Effector memory CD8-positive, alpha-beta T cell (primary cell): ENCODE measurements at regions not wholly inside any gene's neighbourhood (a gene's known extent, or its start where the extent isn't known, plus 50 kb on each side); places are given as distances from the start of the nearest gene placed in this dataset.

Source experiments
- ATAC-seq: fragments of 150-1000 bp; cut with Tn5 transposase; replicated peaks from 2 replicates; pipeline ENCODE4 v1.10.0; 2021; ENCODE audit warnings: mild to moderate bottlenecking, moderate library complexity
- DNase-seq, 3 experiments: peaks; one replicate each; pipeline ENCODE4 v3.0.0; 2021
- H3K27ac Mint-ChIP-seq, 2 donors: one replicate each; pipeline ENCODE4 v1.8.0; 2022; ENCODE audit warnings: mild to moderate bottlenecking in 2 of 2, mixed read lengths in 2 of 2, moderate library complexity in 2 of 2
- H3K27me3 Mint-ChIP-seq, 2 donors: one replicate each; pipeline ENCODE4 v1.8.0; 2022; ENCODE audit warnings: mixed read lengths in 2 of 2
- H3K36me3 Mint-ChIP-seq: one replicate; pipeline ENCODE4 v1.8.0; 2022; ENCODE audit warnings: mild to moderate bottlenecking, moderate library complexity, mixed read lengths; ENCODE audit not compliant: insufficient read depth
- H3K4me1 Mint-ChIP-seq, 2 donors: one replicate each; pipeline ENCODE4 v1.8.0; 2022; ENCODE audit warnings: low read depth in 2 of 2, mixed read lengths in 2 of 2
- H3K4me3 Mint-ChIP-seq, 2 donors: one replicate each; pipeline ENCODE4 v1.8.0; 2022; ENCODE audit warnings: mild to moderate bottlenecking in 2 of 2, mixed read lengths in 2 of 2, moderate library complexity in 2 of 2
- H3K9me3 Mint-ChIP-seq, 2 donors: one replicate each; pipeline ENCODE4 v1.8.0; 2022; ENCODE audit warnings: mixed read lengths in 2 of 2

DNA sequence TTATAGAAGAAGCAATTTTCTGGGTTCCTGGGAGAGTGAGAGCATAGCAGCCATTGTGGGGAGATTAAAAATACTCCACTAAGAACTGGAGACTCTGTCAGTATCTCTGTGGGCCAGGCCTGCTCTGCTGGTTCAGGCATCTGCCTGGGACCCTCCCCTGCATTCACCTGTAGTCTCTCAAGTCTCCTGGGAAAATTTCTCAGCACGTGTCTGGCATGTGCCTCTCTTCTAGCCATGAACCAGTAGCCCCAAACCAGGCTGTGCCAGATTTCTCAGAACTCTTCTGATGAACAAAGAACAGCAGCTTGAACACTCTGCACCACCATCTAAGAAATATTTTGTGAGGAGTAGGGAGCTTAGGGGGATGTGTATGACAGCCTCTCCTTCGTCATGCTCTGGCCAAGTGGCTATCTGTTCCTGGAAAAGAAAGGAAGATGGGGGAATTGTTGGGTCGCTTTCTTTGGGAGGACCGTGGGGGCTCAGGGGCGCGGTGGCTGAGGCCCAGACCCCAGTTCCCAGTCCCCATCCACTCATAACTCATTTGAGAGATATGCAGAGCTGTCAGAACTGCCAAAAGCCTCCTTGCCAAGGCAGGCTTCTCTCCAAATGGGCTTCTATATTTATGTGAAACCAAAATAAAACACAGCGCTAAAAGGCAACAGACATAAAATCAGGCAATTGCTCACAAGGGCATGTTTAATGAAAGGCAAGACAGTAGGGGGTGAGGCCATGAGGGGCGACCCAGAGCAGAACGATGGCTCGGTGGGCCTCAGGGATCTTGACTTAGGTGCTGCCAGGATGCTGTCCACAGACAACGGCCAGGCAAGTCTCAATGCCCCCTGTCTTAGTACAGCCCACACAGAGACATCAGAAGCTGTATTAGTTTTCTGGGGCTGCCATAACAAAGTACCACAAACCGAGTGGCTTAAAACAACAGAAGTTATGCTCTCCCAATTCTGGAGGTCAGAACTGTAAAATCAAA is 114.7 kb upstream of the TNP1 start:
- Mint-ChIP-seq H3K9me3 (no peaks in the 10 kb centered on the region), H3K4me1 (no peaks in the 10 kb centered on the region), H3K27ac (no peak overlapping the region), H3K36me3 (no peaks in the 10 kb centered on the region), H3K27me3 (no peaks in the 10 kb centered on the region), H3K4me3 (no peak overlapping the region)
- no peak for ATAC-seq
- no peak for DNase-seq

DNA sequence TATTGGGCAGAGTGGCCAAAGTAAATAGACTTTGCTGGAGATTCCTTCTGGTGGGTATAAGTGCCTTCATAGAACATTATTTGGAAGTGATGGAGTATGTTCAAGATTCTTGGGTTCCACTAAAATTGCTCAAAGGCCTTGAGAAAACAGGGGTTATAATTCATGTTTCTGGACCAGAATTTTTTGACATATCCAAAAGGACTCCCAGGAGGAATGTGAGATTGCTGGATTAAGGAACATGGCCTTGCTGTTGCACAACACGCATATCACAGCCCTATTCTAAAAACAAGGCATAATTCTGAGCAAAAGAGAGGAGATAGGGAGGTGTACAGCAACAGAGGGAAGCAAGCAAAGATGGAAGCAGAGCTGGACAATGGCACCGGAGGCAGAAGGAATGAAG is 111.7 kb upstream of the TNP1 start:
- no peak overlapping the region for H3K27ac Mint-ChIP-seq

DNA sequence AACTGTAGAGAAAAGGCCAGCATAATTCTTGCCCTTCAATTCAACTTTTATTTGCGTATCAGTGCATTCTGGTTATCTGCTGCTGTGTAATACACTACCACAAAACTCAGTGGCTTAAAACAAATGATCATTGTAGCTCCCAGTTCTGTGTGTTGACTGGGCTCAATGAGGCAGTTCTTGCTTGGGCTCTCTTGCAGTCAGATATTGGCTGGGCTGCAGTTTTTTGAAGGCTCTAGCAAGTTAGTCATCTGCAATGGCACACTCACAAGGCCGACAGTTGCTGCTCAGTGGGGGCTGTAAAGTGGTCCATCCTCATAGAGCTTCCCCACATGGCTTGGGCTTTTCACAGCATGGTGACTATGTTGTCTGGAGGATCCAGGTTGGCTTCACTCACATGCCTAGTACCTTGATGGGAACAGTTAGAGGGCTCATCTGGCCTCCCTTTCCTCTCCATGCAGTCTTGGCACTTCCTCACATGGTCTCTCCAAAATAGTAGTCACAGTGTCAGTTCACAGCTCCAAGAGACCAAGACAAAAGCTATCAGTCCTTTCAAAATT is 110.6 kb upstream of the TNP1 start:
- H3K4me1 Mint-ChIP-seq = no peaks in the 10 kb centered on the region
- no peaks in the 10 kb centered on the region for H3K36me3 Mint-ChIP-seq
- ATAC-seq (no peak), DNase-seq (no peak)
- H3K27me3 Mint-ChIP-seq = peaks cover 12 to 14% of the 10 kb centered on the region in 2 donors
- H3K9me3 Mint-ChIP-seq = peaks cover 0 to 13% of the 10 kb centered on the region in 2 donors
- H3K27ac Mint-ChIP-seq = no peak overlapping the region
- no peak overlapping the region for H3K4me3 Mint-ChIP-seq

More for the DNA sequence above, 111.7 kb upstream of the TNP1 start:
- H3K27me3 Mint-ChIP-seq = peaks cover 12 to 14% of the 10 kb centered on the region in 2 donors
- no peaks in the 10 kb centered on the region for H3K4me1 Mint-ChIP-seq
- H3K36me3 Mint-ChIP-seq = no peaks in the 10 kb centered on the region
- no peak overlapping the region for H3K4me3 Mint-ChIP-seq
- ATAC-seq (no peak), DNase-seq (no peak)
- peaks cover 0 to 13% of the 10 kb centered on the region in 2 donors for H3K9me3 Mint-ChIP-seq

DNA sequence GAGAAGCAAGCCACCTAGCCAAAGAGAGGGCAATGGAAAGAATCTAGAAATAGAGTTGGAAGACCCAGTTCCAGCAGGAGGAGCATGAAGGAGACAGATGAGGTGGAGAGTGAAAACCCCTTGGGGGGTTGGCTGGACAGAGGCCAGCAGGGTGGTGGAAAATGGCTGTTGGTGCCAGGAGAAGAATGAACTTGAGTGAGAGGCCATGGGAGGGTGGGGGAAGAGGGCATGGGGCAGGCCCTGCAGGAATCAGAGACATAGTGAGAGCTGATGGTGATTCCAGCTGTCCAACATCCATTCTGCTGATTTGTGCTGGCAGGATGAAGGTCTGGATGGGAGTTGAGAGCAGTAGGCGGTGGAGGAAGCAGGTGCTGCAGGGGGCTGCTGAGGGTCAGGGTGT is 108.0 kb upstream of the TNP1 start:
- Mint-ChIP-seq H3K36me3 (no peaks in the 10 kb centered on the region), H3K27ac (no peak overlapping the region), H3K27me3 (peaks cover 12 to 14% of the 10 kb centered on the region in 2 donors), H3K4me3 (no peak overlapping the region), H3K9me3 (peaks cover 0 to 13% of the 10 kb centered on the region in 2 donors), H3K4me1 (no peaks in the 10 kb centered on the region)
- no peak for DNase-seq
- ATAC-seq = no peak

DNA sequence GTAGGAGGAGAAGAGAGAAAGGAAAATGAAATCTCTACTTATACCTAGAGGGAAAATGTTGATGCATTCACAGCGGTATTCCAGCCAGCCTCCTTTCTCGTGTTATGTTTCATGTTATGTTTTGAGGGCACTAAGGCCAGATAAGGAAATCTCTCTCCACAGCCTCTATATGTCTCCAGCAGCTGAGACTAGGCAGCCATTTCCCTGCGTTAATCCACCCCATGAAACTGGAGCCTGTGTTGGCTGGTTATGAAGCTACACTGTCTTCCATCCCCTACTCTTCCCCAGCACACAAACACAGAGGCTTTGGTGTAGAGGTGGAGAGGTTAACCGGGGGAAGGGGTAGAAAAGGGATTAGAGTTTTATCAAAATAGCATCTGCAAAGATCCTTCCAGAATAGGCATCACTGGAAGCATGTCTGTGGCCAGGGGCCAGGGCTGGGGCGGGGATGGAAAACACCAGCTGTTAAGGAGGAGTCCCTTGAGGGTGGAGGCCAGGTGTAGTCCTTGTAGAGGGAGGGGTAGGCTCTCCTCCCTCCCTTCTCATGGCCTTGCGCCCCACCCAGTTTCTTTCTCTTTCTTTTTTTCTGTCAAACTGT is 100.9 kb upstream of the TNP1 start:
- DNase-seq (no peak), ATAC-seq (no peak)
- H3K9me3 Mint-ChIP-seq = peaks cover 0 to 2% of the 10 kb centered on the region in 2 donors
- no peaks in the 10 kb centered on the region for H3K36me3 Mint-ChIP-seq
- no peaks in the 10 kb centered on the region for H3K27me3 Mint-ChIP-seq
- no peak overlapping the region for H3K27ac Mint-ChIP-seq
- H3K4me1 Mint-ChIP-seq = no peaks in the 10 kb centered on the region
- no peak overlapping the region for H3K4me3 Mint-ChIP-seq

DNA sequence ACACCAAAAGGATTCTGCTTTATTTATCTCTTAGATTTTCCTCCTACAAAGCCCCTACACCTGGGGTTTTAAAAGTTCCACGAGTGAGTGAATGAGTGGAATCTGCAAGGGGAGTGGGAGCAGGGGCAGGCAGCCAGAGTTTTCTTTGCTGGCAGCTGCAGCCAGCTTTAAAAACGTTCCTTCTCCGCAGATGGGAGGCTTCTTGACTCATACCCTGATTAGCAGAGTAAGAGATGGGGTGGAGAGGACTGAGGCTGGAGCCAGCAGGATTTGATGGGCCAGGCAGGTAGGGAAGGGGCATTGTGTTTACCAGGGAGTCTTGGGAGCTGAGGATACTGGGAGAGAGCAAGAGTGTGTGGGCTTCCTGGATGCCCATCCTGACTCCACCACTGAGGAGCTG is 99.6 kb upstream of the TNP1 start:
- DNase-seq = no peak
- ATAC-seq = no peak
- Mint-ChIP-seq H3K4me3 (no peak overlapping the region), H3K27ac (no peak overlapping the region), H3K36me3 (no peaks in the 10 kb centered on the region), H3K27me3 (no peaks in the 10 kb centered on the region), H3K9me3 (peaks cover 0 to 6% of the 10 kb centered on the region in 2 donors), H3K4me1 (no peaks in the 10 kb centered on the region)

DNA sequence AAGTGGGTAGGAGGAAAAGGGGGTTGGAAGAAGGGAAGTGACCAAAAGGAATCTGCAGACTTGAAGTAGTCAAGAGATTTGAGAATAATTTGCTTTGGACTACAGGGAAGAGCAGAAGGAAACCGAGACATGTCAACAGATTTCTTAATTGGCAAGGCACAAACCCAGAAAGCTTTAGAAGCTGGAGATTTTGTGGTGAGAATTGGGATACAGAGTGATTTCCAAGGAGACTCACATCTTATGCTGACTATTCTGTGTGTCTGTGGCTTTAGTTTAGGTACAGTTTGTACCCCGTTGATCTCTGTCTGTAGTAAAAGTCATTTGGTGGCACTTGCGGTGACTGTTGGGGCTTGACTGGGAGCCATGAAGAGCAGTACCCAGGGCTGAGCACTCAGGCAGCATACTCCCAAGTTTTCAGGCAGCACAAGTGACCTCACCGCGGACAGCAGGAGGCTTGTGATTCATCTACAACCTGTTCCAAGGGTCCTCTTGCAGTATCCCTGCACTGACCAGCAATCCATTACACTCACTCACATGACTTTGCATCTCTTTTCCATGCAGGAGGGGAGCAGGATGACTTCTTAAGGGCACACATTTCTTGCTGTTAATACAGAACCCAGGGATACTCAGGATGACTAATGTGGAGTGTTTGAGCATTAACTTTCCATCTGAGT is 97.1 kb upstream of the TNP1 start:
- H3K4me1 Mint-ChIP-seq = no peaks in the 10 kb centered on the region

DNA sequence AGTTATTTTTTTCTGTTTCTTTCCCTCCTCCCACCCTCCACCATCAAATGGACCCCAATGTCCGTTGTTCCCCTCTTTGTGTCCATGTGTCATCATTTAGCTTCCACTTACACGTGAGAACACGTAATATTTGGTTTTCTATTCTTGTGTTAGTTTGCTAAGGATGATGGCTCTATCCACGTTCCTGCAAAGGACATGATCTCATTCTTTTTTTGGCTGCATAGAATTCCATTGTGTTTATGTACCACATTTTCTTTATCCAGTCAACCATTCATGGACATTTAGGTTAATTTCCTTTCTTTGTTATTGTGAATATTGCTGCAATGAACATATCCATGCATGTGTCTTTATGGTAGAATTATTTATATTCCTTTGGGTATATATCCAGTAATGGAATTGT is 91.3 kb upstream of the TNP1 start:
- Mint-ChIP-seq H3K27me3 (no peaks in the 10 kb centered on the region), H3K9me3 (peaks cover 8 to 9% of the 10 kb centered on the region in 2 donors), H3K36me3 (no peaks in the 10 kb centered on the region), H3K4me1 (no peaks in the 10 kb centered on the region), H3K4me3 (no peak overlapping the region), H3K27ac (no peak overlapping the region)
- DNase-seq (no peak), ATAC-seq (no peak)

More for the DNA sequence above, 97.1 kb upstream of the TNP1 start:
- Mint-ChIP-seq H3K27ac (no peak overlapping the region), H3K36me3 (no peaks in the 10 kb centered on the region), H3K27me3 (no peaks in the 10 kb centered on the region), H3K4me3 (no peak overlapping the region), H3K9me3 (peaks cover 8 to 11% of the 10 kb centered on the region in 2 donors)
- no peak for ATAC-seq
- no peak for DNase-seq

DNA sequence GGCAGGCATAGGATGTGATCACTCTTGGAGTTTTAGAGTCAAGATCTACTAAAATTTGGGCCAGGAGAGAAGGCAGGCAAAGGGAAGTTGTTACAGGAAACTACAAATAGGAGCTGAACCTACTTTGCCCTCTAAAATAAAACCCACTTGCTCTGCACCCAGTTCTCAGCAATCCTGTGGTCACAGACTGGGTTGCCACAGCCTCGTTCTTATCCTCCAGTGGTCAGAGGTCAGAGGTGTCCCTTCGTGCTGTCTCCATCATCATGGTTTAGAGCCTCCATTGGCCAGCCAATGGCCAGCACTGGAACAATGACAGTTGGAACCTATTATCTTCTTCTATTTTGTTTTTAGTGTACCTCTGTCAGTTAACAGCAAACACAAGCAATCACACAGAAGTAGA is 90.7 kb upstream of the TNP1 start:
- Mint-ChIP-seq H3K36me3 (no peaks in the 10 kb centered on the region), H3K4me1 (no peaks in the 10 kb centered on the region), H3K27me3 (no peaks in the 10 kb centered on the region), H3K9me3 (peaks cover 8 to 9% of the 10 kb centered on the region in 2 donors), H3K27ac (no peak overlapping the region), H3K4me3 (no peak overlapping the region)
- ATAC-seq (no peak), DNase-seq (no peak)

DNA sequence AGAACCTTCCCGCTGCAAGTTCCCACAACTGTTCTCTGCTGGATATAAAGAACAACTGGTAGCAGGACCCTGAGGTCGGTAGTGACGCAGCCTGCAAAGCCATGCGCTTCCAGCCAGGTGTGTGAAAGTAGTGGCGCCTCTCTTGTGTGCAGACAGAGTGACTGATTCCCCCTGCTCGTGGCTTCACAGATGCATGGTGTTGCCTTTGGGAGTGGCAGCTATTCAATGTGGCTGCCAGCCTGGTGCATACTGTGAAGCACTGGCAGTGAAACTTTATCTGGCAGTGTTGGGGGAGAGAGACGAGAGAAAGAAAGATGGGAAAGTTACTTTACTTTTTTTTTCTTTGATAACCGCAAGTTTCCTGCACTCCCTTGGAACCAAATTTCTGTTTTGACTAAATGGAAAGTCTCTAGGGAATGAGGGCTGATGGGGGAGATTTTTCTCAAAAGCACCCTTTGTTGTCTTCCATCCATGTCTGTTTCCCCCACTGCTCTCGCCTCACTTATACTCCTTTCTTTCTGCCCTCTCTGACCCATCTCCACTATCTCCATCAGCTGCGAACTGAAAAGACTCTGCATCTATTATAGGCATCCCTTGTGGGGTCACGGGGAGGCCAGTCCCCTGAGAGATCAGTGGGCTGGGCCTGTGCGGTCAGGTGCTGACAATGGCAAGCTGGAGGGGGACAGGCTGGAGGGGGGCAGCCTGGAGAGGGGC is 90.0 kb upstream of the TNP1 start:
- H3K4me3 Mint-ChIP-seq = no peak overlapping the region
- H3K9me3 Mint-ChIP-seq = peaks cover 8% of the 10 kb centered on the region in 2 donors
- H3K36me3 Mint-ChIP-seq = no peaks in the 10 kb centered on the region
- H3K4me1 Mint-ChIP-seq = no peaks in the 10 kb centered on the region
- no peaks in the 10 kb centered on the region for H3K27me3 Mint-ChIP-seq
- DNase-seq (no peak), ATAC-seq (no peak)
- H3K27ac Mint-ChIP-seq = no peak overlapping the region

DNA sequence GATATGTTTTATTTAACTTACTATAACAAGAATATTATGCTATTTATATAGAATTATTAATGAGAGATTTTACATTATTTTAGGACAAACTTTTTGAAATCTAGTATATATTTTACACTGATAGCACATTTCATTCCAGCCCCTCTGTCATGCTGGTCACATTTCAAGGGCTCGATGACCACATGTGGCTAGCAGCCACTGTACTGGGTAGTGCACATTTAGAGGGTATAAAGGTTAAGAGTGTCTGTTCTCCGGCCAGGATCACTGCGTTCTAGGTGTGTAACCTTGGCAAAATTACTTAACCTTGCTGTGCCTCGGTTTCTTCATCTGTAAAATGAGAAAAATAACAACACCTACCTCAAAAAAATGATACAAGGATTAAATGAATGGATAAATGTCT is 87.2 kb upstream of the TNP1 start:
- Mint-ChIP-seq H3K4me1 (no peaks in the 10 kb centered on the region), H3K27me3 (no peaks in the 10 kb centered on the region), H3K36me3 (no peaks in the 10 kb centered on the region), H3K4me3 (no peak overlapping the region), H3K9me3 (peaks cover 0 to 5% of the 10 kb centered on the region in 2 donors), H3K27ac (no peak overlapping the region)
- DNase-seq = no peak
- ATAC-seq = no peak

DNA sequence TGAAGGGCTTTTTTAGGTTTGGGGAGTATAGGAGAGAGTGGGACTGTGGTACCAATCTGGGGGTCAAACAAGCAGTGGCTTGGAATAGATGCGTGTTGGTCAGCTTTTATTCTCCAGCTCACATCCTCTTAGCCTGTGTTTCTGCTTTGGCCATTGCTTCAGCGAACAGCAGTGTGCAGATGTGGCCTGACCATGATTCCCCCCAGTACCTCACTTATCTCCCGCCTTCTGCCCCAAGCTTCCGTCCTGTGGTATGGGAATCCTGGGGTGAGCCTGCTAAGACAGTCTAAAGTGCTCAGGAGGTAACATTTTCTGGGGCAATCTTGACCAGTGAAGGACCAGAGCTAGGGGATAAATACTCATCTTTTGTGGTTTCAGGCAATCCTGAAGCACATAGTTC is 84.9 kb upstream of the TNP1 start:
- DNase-seq (no peak), ATAC-seq (no peak)
- Mint-ChIP-seq H3K27ac (no peak overlapping the region), H3K4me1 (no peaks in the 10 kb centered on the region), H3K4me3 (no peak overlapping the region), H3K36me3 (no peaks in the 10 kb centered on the region), H3K9me3 (peaks cover 0 to 7% of the 10 kb centered on the region in 2 donors), H3K27me3 (no peaks in the 10 kb centered on the region)

DNA sequence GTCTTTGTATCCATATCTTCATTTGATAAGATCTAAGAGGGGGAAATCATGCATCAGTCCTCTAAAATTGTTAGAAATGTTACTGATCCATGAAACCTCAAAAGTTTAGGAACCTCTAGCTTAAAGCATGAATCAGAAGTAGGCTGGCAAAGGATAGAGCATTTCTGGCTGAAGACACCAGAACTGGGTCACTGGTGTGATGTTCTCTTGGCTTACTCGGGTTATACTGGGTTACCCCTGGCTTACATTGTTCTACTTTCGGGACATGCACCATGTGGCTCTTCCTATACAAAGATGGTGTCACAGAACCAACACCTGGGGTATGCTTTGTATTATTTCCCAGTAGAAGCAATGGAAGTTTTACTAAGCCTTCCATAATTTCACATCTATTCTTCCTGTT is 83.2 kb upstream of the TNP1 start:
- no peaks in the 10 kb centered on the region for H3K27me3 Mint-ChIP-seq
- no peak for DNase-seq

More for the DNA sequence above, 83.2 kb upstream of the TNP1 start:
- no peaks in the 10 kb centered on the region for H3K36me3 Mint-ChIP-seq
- no peak overlapping the region for H3K4me3 Mint-ChIP-seq
- H3K27ac Mint-ChIP-seq = no peak overlapping the region
- no peak for ATAC-seq
- peaks cover 0 to 7% of the 10 kb centered on the region in 2 donors for H3K9me3 Mint-ChIP-seq
- H3K4me1 Mint-ChIP-seq = no peaks in the 10 kb centered on the region
